PFSK-1 (cell line): ENCODE measurements at regions not wholly inside any gene's neighbourhood (a gene's known extent, or its start where the extent isn't known, plus 50 kb on each side); places are given as distances from the start of the nearest gene placed in this dataset.

ENCODE experiments used
- POLR2AphosphoS5 ChIP-seq: IDR thresholded peaks from 2 replicates; pipeline ENCODE4 v1.6.1; 2012; ENCODE audit warnings: low read depth, mild to moderate bottlenecking, control low read depth, low read length, moderate library complexity
- SIN3A ChIP-seq: IDR thresholded peaks from 2 replicates; pipeline ENCODE4 v1.6.1; 2012; ENCODE audit warnings: mild to moderate bottlenecking, low read length, moderate library complexity, borderline replicate concordance; ENCODE audit not compliant: insufficient read depth

- TF ChIP-seq POLR2AphosphoS5: no peak
- no peak for TF ChIP-seq SIN3A
Measured at GRCh38 chr22:47816863-47817210, 1054.4 kb downstream of the TBC1D22A start.
